Transverse colon (tissue), 4 donors: ENCODE measurements at regions not wholly inside any gene's neighbourhood (a gene's known extent, or its start where the extent isn't known, plus 50 kb on each side); places are given as distances from the start of the nearest gene placed in this dataset.

ENCODE experiments used
- DNase-seq: peaks from one replicate; pipeline ENCODE4 v3.0.0-alpha.2; 2019
- H3K27ac ChIP-seq, 4 donors: fragments of 200-600 bp; sonication (generic); 2 replicates each; pipeline ENCODE4 v1.5.1; 2016 to 2018; ENCODE audit warnings: inconsistent platforms in 4 of 4
- H3K27me3 ChIP-seq: fragments of 200-600 bp; sonication (generic); 2 replicates; pipeline ENCODE4 v1.5.1; 2017; ENCODE audit warnings: inconsistent platforms
- H3K36me3 ChIP-seq, 4 donors: fragments of 200-600 bp; sonication (generic); 2 replicates each; pipeline ENCODE4 v1.5.1; 2017 to 2019; ENCODE audit warnings: inconsistent platforms in 4 of 4
- H3K4me1 ChIP-seq, 4 donors: fragments of 200-600 bp; sonication (generic); 2 replicates each; pipeline ENCODE4 v1.5.1; 2017 to 2020; ENCODE audit warnings: inconsistent platforms in 4 of 4
- H3K4me3 ChIP-seq, 4 donors: fragments of 200-600 bp; sonication (generic); 1 replicate in 1 of 4; 2 replicates in 3 of 4; pipeline versions ENCODE4 v1.5.1 to v1.6.1; 2017 to 2019; ENCODE audit warnings: inconsistent platforms in 4 of 4
- H3K9me3 ChIP-seq, 2 donors: fragments of 200-600 bp; sonication (generic); 2 replicates each; pipeline ENCODE4 v1.5.1; 2017 to 2019; ENCODE audit warnings: inconsistent platforms in 2 of 2
- CTCF ChIP-seq, 5 experiments: fragments of 200-600 bp in 3 of 5; fragments of 450-650 bp in 2 of 5; sonication (generic) in 3 of 5; IDR thresholded peaks; 1 replicate in 2 of 5; 2 replicates in 3 of 5; pipeline ENCODE4 v1.5.1; 2016 to 2017; ENCODE audit warnings: antibody characterized with exemption in 5 of 5, inconsistent platforms in 3 of 5, mild to moderate bottlenecking in 2 of 5, moderate library complexity in 1 of 5
- EP300 ChIP-seq: sonication (generic); formaldehyde crosslinking; IDR thresholded peaks from one replicate; pipeline ENCODE4 v1.6.1; 2017; ENCODE audit warnings: antibody characterized with exemption, low read depth
- POLR2A ChIP-seq: fragments of 450-650 bp; IDR thresholded peaks from one replicate; pipeline ENCODE4 v1.6.1; 2016; ENCODE audit warnings: antibody characterized with exemption, mild to moderate bottlenecking, moderate library complexity
- POLR2AphosphoS5 ChIP-seq, 3 donors: sonication (generic); formaldehyde crosslinking; IDR thresholded peaks; one replicate each; pipeline ENCODE4 v1.6.1; 2016; ENCODE audit warnings: antibody characterized with exemption in 3 of 3
- WGBS, 2 donors: methylation state at CpG; one replicate each; pipeline ENCODE4 v1.1.5; 2018; ENCODE audit warnings: low coverage in 1 of 2; 5-methylcytosine and 5-hydroxymethylcytosine counted together
- in situ Hi-C, 4 donors: fragments of 200-750 bp; cut with MboI; loops; one replicate each; pipeline versions ENCODE4 v1.15.0 to v1.15.1; 2017; ENCODE audit warnings: low sequenced_read_pairs in 3 of 4, low pct_ligation_motif_present in 1 of 4, low pct_unique_long_range_greater_than_20kb in 1 of 4
- intact Hi-C: fragments of 100-400 bp; cut with DNase I; formaldehyde crosslinking; loops from one replicate; pipeline ENCODE4 v1.15.1; 2023; ENCODE audit warnings: low total_unique reads

- Histone ChIP-seq H3K36me3 (no peaks in the 10 kb centered on the region), H3K27me3 (no peaks in the 10 kb centered on the region), H3K4me3 (no peak overlapping the region), H3K9me3 (no peaks in the 10 kb centered on the region), H3K27ac (no peak overlapping the region), H3K4me1 (no peaks in the 10 kb centered on the region)
- 67 to 73% methylated on average over 1 to 7 of the region's 7 CpGs for WGBS, 2 donors
- DNase-seq, result no peak
- in situ Hi-C loops, result no loop called here
- intact Hi-C loops, result no loop called here
- TF ChIP-seq EP300 (no peak), POLR2AphosphoS5 (IDR thresholded peaks at IDR 0.05) (no peak), CTCF (IDR thresholded peaks at IDR 0.05) (no peak), POLR2A (no peak)
These were observed 186.5 kb downstream of the SCP2D1 start for GRCh38 chr20:19000078-19000477.

DNA sequence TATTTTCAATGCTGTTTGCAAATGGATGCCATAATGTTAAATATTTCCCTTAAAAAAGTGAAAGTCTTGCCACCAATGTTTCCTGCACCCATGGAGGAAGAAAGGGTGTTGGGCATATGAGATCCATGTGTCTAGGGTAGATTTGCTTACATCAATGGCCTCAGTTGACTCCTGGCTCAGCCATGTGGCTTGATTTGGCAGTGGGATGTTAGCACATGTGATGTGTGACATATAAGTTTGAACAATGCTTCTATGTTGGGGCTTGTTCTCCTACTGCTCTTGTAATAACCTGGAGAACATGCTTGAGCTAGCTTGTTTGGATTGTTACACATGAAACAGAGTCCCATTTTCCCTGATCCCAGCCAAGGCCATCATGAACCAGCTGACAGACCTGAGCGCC, 187.6 kb downstream of the SCP2D1 start:
- no peaks in the 10 kb centered on the region for H3K4me1 ChIP-seq
- H3K27ac ChIP-seq, result no peak overlapping the region
- DNase-seq, result no peak
- 100% methylated on average over 1 of the region's 1 CpG; no CpG with 5 or more reads in 1 of the 2 donors for WGBS, 2 donors
- no peak overlapping the region for H3K4me3 ChIP-seq
- H3K9me3 ChIP-seq, result no peaks in the 10 kb centered on the region
- intact Hi-C loops, result no loop called here
- no peaks in the 10 kb centered on the region for H3K36me3 ChIP-seq
- in situ Hi-C loops, result no loop called here
- no peaks in the 10 kb centered on the region for H3K27me3 ChIP-seq
- TF ChIP-seq CTCF (IDR thresholded peaks at IDR 0.05), result no peak
- TF ChIP-seq POLR2A, result no peak
- TF ChIP-seq EP300, result no peak
- no peak for TF ChIP-seq POLR2AphosphoS5 (IDR thresholded peaks at IDR 0.05)

DNA sequence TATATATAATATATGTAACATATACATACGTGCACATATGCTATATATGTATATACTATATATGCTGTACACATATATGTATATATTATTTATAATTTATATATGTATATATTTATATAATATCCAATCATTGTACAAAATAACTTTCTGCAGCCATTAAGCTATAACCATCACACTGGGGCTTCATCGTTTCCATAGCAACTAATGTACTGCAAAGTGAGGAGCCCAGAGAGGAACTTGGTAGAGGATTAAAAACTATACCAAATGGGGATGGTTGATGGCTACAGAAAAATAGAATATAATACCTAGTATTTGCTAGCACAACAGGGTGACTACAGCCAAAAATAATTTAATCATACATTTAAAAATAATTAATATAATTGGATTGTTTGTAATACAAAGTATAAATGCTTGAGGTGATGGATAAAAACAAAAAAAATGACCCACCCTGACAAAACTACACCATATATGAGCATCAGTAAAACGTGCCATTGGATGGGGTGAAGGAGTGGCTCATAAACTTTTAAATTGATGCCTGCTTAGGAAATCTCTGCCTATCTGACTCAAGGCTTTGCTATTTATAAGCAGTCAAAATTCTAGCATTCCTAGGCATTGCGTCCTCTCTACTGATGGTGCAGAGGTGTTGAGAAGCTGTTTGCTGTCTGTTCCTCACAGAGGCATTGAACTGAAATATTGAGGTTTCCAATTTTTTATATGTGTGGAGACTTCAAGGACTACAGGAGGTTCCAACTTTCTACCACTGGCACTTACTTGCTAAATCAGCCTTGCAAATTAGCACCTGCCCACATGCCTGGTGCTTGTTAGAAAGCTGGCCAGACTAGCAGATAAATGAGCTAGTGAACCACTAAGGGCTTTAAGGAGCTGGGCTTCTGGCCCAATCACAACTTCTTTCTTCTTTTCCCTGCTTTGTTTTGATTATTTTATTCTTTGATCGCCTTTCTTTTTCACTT, 190.1 kb downstream of the SCP2D1 start:
- no peak for DNase-seq
- Histone ChIP-seq H3K4me1 (no peaks in the 10 kb centered on the region), H3K4me3 (no peak overlapping the region), H3K27ac (no peak overlapping the region), H3K9me3 (no peaks in the 10 kb centered on the region), H3K27me3 (no peaks in the 10 kb centered on the region), H3K36me3 (no peaks in the 10 kb centered on the region)
- TF ChIP-seq EP300, result no peak
- no peak for TF ChIP-seq POLR2AphosphoS5 (IDR thresholded peaks at IDR 0.05)
- TF ChIP-seq POLR2A, result no peak
- no peak for TF ChIP-seq CTCF (IDR thresholded peaks at IDR 0.05)
- WGBS, 2 donors, result 76 to 80% methylated on average over 4 to 5 of the region's 5 CpGs
- intact Hi-C loops, result no loop called here
- in situ Hi-C loops, result no loop called here

GRCh38 chr20:19004975-19005374, 191.4 kb downstream of the SCP2D1 start:
- no peak overlapping the region for H3K27ac ChIP-seq
- in situ Hi-C loops, result no loop called here
- no peak for DNase-seq
- H3K27me3 ChIP-seq, result no peaks in the 10 kb centered on the region
- no peaks in the 10 kb centered on the region for H3K36me3 ChIP-seq
- H3K4me1 ChIP-seq, result no peaks in the 10 kb centered on the region
- H3K4me3 ChIP-seq, result no peak overlapping the region
- WGBS, 2 donors, result 82 to 89% methylated on average over 3 to 6 of the region's 6 CpGs
- no peak for TF ChIP-seq POLR2A
- TF ChIP-seq POLR2AphosphoS5 (IDR thresholded peaks at IDR 0.05), result no peak
- TF ChIP-seq EP300, result no peak
- no peak for TF ChIP-seq CTCF (IDR thresholded peaks at IDR 0.05)
- intact Hi-C loops, result no loop called here
- H3K9me3 ChIP-seq, result no peaks in the 10 kb centered on the region
